ENCODE measurements at regions not wholly inside any gene's neighbourhood (a gene's known extent, or its start where the extent isn't known, plus 50 kb on each side); places are given as distances from the start of the nearest gene placed in this dataset.
"Not testable (repeated sequence)": the region's sequence is repeated elsewhere in the genome, so short reads cannot be mapped to it uniquely, and the experiment has no call there.

GRCh38 chr2:33729353-33729752, 130.3 kb upstream of the FAM98A start:
- DNase-seq: no peak

GRCh38 chr2:33728106-33728505, 129.0 kb upstream of the FAM98A start:
- no peak for DNase-seq

- DNase-seq: no peak
Observed at GRCh38 chr2:33727361-33728032, 128.4 kb upstream of the FAM98A start.

- no peak for DNase-seq
Observed at GRCh38 chr2:33726415-33726814, 127.3 kb upstream of the FAM98A start.

- DNase-seq: no peak
Observed at GRCh38 chr2:33723329-33723728, 124.2 kb upstream of the FAM98A start.

- DNase-seq: no peak
Observed at GRCh38 chr2:33719067-33719466, 120.0 kb upstream of the FAM98A start.

- no peak for DNase-seq
Observed at GRCh38 chr2:33712674-33713073, 113.6 kb upstream of the FAM98A start.

GRCh38 chr2:33709951-33710350, 110.9 kb upstream of the FAM98A start:
- DNase-seq: no peak

- DNase-seq: no peak
Observed at GRCh38 chr2:33707312-33707711, 108.2 kb upstream of the FAM98A start.

- DNase-seq: no peak
Observed at GRCh38 chr2:33706410-33706809, 107.3 kb upstream of the FAM98A start.

GRCh38 chr2:33704406-33704855, 105.3 kb upstream of the FAM98A start:
- no peak for DNase-seq

GRCh38 chr2:33696234-33696633, 97.1 kb upstream of the FAM98A start:
- DNase-seq: no peak

GRCh38 chr2:33694904-33695303, 95.8 kb upstream of the FAM98A start:
- no peak for DNase-seq

- not testable (repeated sequence) for DNase-seq
Observed at GRCh38 chr2:33690686-33691085, 91.6 kb upstream of the FAM98A start.

- no peak for DNase-seq
Observed at GRCh38 chr2:33681364-33681757, 82.3 kb upstream of the FAM98A start.

GRCh38 chr2:33680644-33681363, 81.7 kb upstream of the FAM98A start:
- DNase-seq: no peak

- no peak for DNase-seq
Observed at GRCh38 chr2:33678436-33678835, 79.3 kb upstream of the FAM98A start.

GRCh38 chr2:33673937-33674336, 74.8 kb upstream of the FAM98A start:
- DNase-seq: no peak

- no peak for DNase-seq
Observed at GRCh38 chr2:33672896-33673295, 73.8 kb upstream of the FAM98A start.

GRCh38 chr2:33672389-33672788, 73.3 kb upstream of the FAM98A start:
- DNase-seq: no peak

- DNase-seq: no peak
Observed at GRCh38 chr2:33671198-33671597, 72.1 kb upstream of the FAM98A start.

- DNase-seq: no peak
Observed at GRCh38 chr2:33670392-33670937, 71.4 kb upstream of the FAM98A start.

GRCh38 chr2:33666879-33667278, 67.8 kb upstream of the FAM98A start:
- no peak for DNase-seq

GRCh38 chr2:33665039-33665438, 65.9 kb upstream of the FAM98A start:
- no peak for DNase-seq

All from activated T-cell treated with anti-CD3 and anti-CD28 coated beads, Interleukin-2, amount 50 U/mL, for 48 hours (primary cell).